K562 (cell line): ENCODE measurements at regions not wholly inside any gene's neighbourhood (a gene's known extent, or its start where the extent isn't known, plus 50 kb on each side); places are given as distances from the start of the nearest gene placed in this dataset.

Experiments used
- ATAC-seq: fragments of 200-7000 bp; cut with Tn5 transposase; 3 replicates; pipeline ENCODE4 v1.9.1; 2020; ENCODE audit warnings: moderate library complexity
- BruUV-seq: library from RNA; stranded (reverse); fragments of 400-500 nt; replicated peaks from 2 replicates; lab custom pipeline; 2021; lab: Mats Ljungman, UMichigan
- CTCF ChIA-PET: fragments of 300-600 bp; formaldehyde crosslinking; extraction: SDS; loops from one replicate; lab custom pipeline; 2021; ENCODE audit warnings: low intra/inter-chr PET ratio; lab: Yijun Ruan, JAX
- POLR2A ChIA-PET: fragments of 300-600, 350-650 bp; sonication (Branson Sonifier 250); formaldehyde crosslinking; extraction: SDS; loops from one replicate; lab custom pipeline; 2021; ENCODE audit warnings: antibody characterized with exemption, inconsistent platforms; lab: Yijun Ruan, JAX
- DNase-seq, 4 experiments: peaks; one replicate each; pipeline versions ENCODE4 v3.0.0 to v3.0.0-alpha.2; 2011 to 2018; ENCODE audit warnings: low spot score in 3 of 4, mixed read lengths in 3 of 4; ENCODE audit errors: extremely low read depth in 1 of 4
- FAIRE-seq: peaks from 2 replicates; lab custom pipeline; 2011; peaks lifted over from hg19 to GRCh38; lab: Jason Lieb, UNC
- H2AFZ ChIP-seq: 2 replicates; pipeline ENCODE4 v1.6.0; 2011; ENCODE audit warnings: low read depth, low read length, control low read depth, inconsistent platforms
- H3K27ac ChIP-seq: fragments of 200-600 bp; 3 replicates; pipeline ENCODE4 v1.8.0; 2011; ENCODE audit warnings: low read depth, mild to moderate bottlenecking, control low read depth, inconsistent platforms, low read length, moderate library complexity, mixed read lengths; ENCODE audit errors: extremely low read depth
- H3K27me3 ChIP-seq, 2 experiments: fragments of 300-600 bp in 1 of 2; 2 replicates in 1 of 2; 3 replicates in 1 of 2; pipeline versions ENCODE4 v1.6.0 to v1.8.0; 2011; ENCODE audit warnings: inconsistent platforms in 2 of 2, low read length in 2 of 2, mild to moderate bottlenecking in 1 of 2, mixed read lengths in 1 of 2, moderate library complexity in 1 of 2; ENCODE audit not compliant: control insufficient read depth in 2 of 2, insufficient read depth in 2 of 2
- H3K36me3 ChIP-seq: fragments of 300-600 bp; 3 replicates; pipeline ENCODE4 v1.8.0; 2011; ENCODE audit warnings: mild to moderate bottlenecking, low read length, inconsistent platforms; ENCODE audit not compliant: control insufficient read depth, insufficient read depth
- H3K4me1 ChIP-seq, 2 experiments: fragments of 200-600 bp in 1 of 2; replicated peaks in 1 of 2; 2 replicates in 1 of 2; 3 replicates in 1 of 2; pipeline versions ENCODE4 v1.5.1 to v1.8.0; 2011; ENCODE audit warnings: inconsistent platforms in 2 of 2, low read length in 2 of 2, mild to moderate bottlenecking in 1 of 2, mixed read lengths in 1 of 2, moderate library complexity in 1 of 2; ENCODE audit not compliant: control insufficient read depth in 2 of 2, insufficient read depth in 2 of 2
- H3K4me2 ChIP-seq: 2 replicates; pipeline ENCODE4 v1.6.1; 2011; ENCODE audit warnings: low read length, control low read depth, inconsistent platforms, mixed read lengths; ENCODE audit not compliant: insufficient read depth
- H3K4me3 ChIP-seq: fragments of 200-600 bp; sonication (generic), shearing (Covaris generic); 2 replicates; pipeline ENCODE4 v1.5.1; 2016; ENCODE audit warnings: control low read depth, inconsistent platforms
- H3K79me2 ChIP-seq: fragments of 200-600 bp; 3 replicates; pipeline ENCODE4 v1.8.0; 2011; ENCODE audit warnings: low read length, inconsistent platforms; ENCODE audit not compliant: control insufficient read depth, insufficient read depth
- H3K9ac ChIP-seq, 2 experiments: 2 replicates each; pipeline versions ENCODE4 v1.6.0 to v1.6.1; 2011; ENCODE audit warnings: low read depth in 2 of 2, low read length in 2 of 2, control low read depth in 1 of 2, inconsistent platforms in 1 of 2, mild to moderate bottlenecking in 1 of 2, mixed read lengths in 1 of 2; ENCODE audit not compliant: insufficient read depth in 1 of 2
- H3K9me1 ChIP-seq: one replicate; pipeline ENCODE4 v1.6.0; 2011; ENCODE audit warnings: inconsistent platforms, mild to moderate bottlenecking, low read length, moderate library complexity; ENCODE audit not compliant: control insufficient read depth, insufficient read depth
- H3K9me3 ChIP-seq: replicated peaks from 2 replicates; pipeline ENCODE4 v1.5.1; 2011; ENCODE audit warnings: low read depth, low read length, inconsistent platforms; ENCODE audit not compliant: control insufficient read depth, insufficient read depth
- H4K20me1 ChIP-seq: replicated peaks from 2 replicates; pipeline ENCODE4 v1.6.1; 2011; ENCODE audit warnings: low read length, inconsistent platforms, mixed read lengths; ENCODE audit not compliant: control insufficient read depth, insufficient read depth
- ETS2 ChIP-seq: IDR thresholded peaks from 2 replicates; pipeline ENCODE4 v1.6.1; 2016; ENCODE audit warnings: borderline replicate concordance, missing genetic modification characterization, mild to moderate bottlenecking, moderate library complexity, missing compliant biosample characterization; ENCODE audit not compliant: poor library complexity, severe bottlenecking
- EWSR1 ChIP-seq: fragments of 450-650 bp; IDR thresholded peaks from 2 replicates; pipeline ENCODE4 v1.6.1; 2018; ENCODE audit warnings: borderline replicate concordance, mild to moderate bottlenecking, low read depth, moderate library complexity; ENCODE audit not compliant: partially characterized antibody
- GMEB1 ChIP-seq: fragments of 250-450 bp; sonication (Bioruptor Pico); IDR thresholded peaks from 2 replicates; pipeline ENCODE4 v1.4.0; 2020; ENCODE audit warnings: mild to moderate bottlenecking
- POLR3A ChIP-seq: IDR thresholded peaks from 2 replicates; pipeline ENCODE4 v1.6.1; 2011; ENCODE audit warnings: borderline replicate concordance, mild to moderate bottlenecking, moderate library complexity; ENCODE audit not compliant: insufficient read length, insufficient read depth; ENCODE audit errors: extremely low read depth
- PRMT5 ChIP-seq: sonication (generic); formaldehyde crosslinking; IDR thresholded peaks from 2 replicates; pipeline ENCODE4 v1.5.0; 2020; ENCODE audit warnings: missing genetic modification reagents
- RFX7 ChIP-seq: fragments of 250-450 bp; sonication (Bioruptor Pico); IDR thresholded peaks from 2 replicates; pipeline ENCODE4 v1.5.1; 2021; ENCODE audit warnings: mild to moderate bottlenecking
- ZBTB8A ChIP-seq: fragments of 450-650 bp; IDR thresholded peaks from 2 replicates; pipeline ENCODE4 v1.6.1; 2018; ENCODE audit warnings: mild to moderate bottlenecking, moderate library complexity; ENCODE audit not compliant: partially characterized antibody
- ZNF316 ChIP-seq: fragments of 450-650 bp; IDR thresholded peaks from 2 replicates; pipeline ENCODE4 v1.6.1; 2016
- ZNF696 ChIP-seq: fragments of 250-450 bp; sonication (Bioruptor Pico); conservative IDR thresholded peaks from 2 replicates; pipeline ENCODE4 v1.4.0; 2020; ENCODE audit warnings: mild to moderate bottlenecking, moderate library complexity
- ZNF766 ChIP-seq: fragments of 200-800 bp; sonication (Bioruptor generic); conservative IDR thresholded peaks from 2 replicates; pipeline ENCODE4 v1.6.1; 2016; ENCODE audit warnings: missing genetic modification characterization, missing compliant biosample characterization
- ZSCAN29 ChIP-seq: fragments of 450-650 bp; IDR thresholded peaks from 2 replicates; pipeline ENCODE4 v1.6.1; 2017
- WGBS: fragments of 100-300 bp; shearing (Covaris generic); methylation state at CpG from one replicate; pipeline ENCODE4 v1.1.6; 2016; ENCODE audit warnings: low coverage, mixed read lengths; ENCODE audit not compliant: insufficient coverage; ENCODE audit errors: missing lambda C conversion rate; 5-methylcytosine and 5-hydroxymethylcytosine counted together
- in situ Hi-C: fragments of 300-500 bp; cut with MboI; formaldehyde crosslinking; loops from 4 replicates; pipeline ENCODE4 v1.15.0; 2018; ENCODE audit warnings: inconsistent platforms, mixed read lengths
- intact Hi-C: fragments of 100-400 bp; cut with micrococcal nuclease; formaldehyde crosslinking; loops from 2 replicates; pipeline ENCODE4 v1.14.2; 2022
- TF ChIP-seq, protein P1 (sequence below): sonication (generic); formaldehyde crosslinking; IDR thresholded peaks from 2 replicates; pipeline ENCODE4 v1.8.0; 2023; ENCODE audit warnings: mild to moderate bottlenecking, missing genetic modification reagents
- TF ChIP-seq, protein P2 (sequence below): fragments of 250-450 bp; sonication (Bioruptor Pico); IDR thresholded peaks from 2 replicates; pipeline ENCODE4 v1.9.0; 2021; ENCODE audit warnings: mild to moderate bottlenecking

DNA sequence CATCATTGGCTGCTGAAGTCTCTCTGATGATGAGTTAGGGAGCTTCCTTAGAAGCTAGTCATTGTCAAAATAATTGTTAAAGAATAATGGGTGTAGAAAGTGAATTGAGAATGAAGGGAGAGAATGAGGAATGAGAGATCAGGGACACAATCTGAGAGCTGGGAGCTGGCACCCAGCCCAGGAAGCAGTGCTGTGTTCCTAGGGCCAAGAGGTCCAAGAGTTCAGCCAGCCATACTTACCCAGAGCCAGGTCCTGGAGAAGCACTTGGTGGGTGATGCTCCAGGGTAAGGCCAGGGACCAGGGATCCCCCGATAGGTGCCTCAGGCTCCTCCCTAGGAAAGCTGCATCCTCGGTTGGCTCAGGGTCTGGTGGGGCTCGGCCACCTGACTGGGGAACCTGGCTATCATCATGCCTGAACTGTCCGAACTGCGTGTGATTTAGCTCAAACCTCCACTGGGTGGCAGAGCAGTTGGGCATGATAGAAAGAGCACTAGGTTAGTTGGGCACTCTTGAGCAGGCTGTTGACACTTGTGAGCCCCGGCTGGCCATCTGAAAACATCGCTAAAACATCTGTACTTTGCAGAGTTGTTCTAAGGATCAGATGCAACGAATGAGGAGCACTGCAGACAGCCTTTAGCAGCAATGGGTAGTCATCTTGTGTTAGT lies 123.9 kb upstream of the NCAM1 start:
- FAIRE-seq: no peak

More for the DNA sequence above, 123.9 kb upstream of the NCAM1 start:
- no peak for ATAC-seq
- TF ChIP-seq POLR3A (no peak), RFX7 (CRISPR knock-in tag) (no peak), ZNF766 (CRISPR knock-in tag) (no peak), EWSR1 (no peak), GMEB1 (CRISPR knock-in tag) (no peak), ETS2 (tag) (no peak), ZNF316 (no peak), ZNF696 (CRISPR knock-in tag) (no peak), ZSCAN29 (no peak), PRMT5 (CRISPR knock-in tag) (no peak), ZBTB8A (no peak)
- TF ChIP-seq, protein P1, sequence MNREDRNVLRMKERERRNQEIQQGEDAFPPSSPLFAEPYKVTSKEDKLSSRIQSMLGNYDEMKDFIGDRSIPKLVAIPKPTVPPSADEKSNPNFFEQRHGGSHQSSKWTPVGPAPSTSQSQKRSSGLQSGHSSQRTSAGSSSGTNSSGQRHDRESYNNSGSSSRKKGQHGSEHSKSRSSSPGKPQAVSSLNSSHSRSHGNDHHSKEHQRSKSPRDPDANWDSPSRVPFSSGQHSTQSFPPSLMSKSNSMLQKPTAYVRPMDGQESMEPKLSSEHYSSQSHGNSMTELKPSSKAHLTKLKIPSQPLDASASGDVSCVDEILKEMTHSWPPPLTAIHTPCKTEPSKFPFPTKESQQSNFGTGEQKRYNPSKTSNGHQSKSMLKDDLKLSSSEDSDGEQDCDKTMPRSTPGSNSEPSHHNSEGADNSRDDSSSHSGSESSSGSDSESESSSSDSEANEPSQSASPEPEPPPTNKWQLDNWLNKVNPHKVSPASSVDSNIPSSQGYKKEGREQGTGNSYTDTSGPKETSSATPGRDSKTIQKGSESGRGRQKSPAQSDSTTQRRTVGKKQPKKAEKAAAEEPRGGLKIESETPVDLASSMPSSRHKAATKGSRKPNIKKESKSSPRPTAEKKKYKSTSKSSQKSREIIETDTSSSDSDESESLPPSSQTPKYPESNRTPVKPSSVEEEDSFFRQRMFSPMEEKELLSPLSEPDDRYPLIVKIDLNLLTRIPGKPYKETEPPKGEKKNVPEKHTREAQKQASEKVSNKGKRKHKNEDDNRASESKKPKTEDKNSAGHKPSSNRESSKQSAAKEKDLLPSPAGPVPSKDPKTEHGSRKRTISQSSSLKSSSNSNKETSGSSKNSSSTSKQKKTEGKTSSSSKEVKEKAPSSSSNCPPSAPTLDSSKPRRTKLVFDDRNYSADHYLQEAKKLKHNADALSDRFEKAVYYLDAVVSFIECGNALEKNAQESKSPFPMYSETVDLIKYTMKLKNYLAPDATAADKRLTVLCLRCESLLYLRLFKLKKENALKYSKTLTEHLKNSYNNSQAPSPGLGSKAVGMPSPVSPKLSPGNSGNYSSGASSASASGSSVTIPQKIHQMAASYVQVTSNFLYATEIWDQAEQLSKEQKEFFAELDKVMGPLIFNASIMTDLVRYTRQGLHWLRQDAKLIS (CRISPR knock-in tag): no peak
- TF ChIP-seq, protein P2, sequence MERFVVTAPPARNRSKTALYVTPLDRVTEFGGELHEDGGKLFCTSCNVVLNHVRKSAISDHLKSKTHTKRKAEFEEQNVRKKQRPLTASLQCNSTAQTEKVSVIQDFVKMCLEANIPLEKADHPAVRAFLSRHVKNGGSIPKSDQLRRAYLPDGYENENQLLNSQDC: no peak
- TF ChIP-seq, all 486 proteins: peak for 0
- Histone ChIP-seq H3K4me3 (no peak overlapping the region), H2AFZ (no peak overlapping the region), H3K36me3 (no peaks in the 10 kb centered on the region), H3K9ac (no peak overlapping the region), H3K4me1 (no peaks in the 10 kb centered on the region), H3K27ac (no peak overlapping the region), H3K27me3 (no peaks in the 10 kb centered on the region), H3K79me2 (no peaks in the 10 kb centered on the region), H3K9me3 (no peaks in the 10 kb centered on the region), H3K9me1 (no peaks in the 10 kb centered on the region), H3K4me2 (no peak overlapping the region), H4K20me1 (0 out of 2 replicates have a peak, but pooled peaks cover 3% of the 10 kb centered on the region)
- ChIA-PET POLR2A (interaction anchor here (0.9 kb wide), 1 partner anchor 28 kb away, joined by 3 read pairs; no protein-coding TSS in a partner anchor), CTCF (no interaction called here)
- in situ Hi-C loops: loop anchor here (10.0 kb wide), 1 partner anchor 1448 kb away; no protein-coding TSS in a partner anchor
- WGBS: under 1% methylated on average over 8 of the region's 8 CpGs
- intact Hi-C loops: no loop called here
- no peak for DNase-seq
- BruUV-seq: no TSS peak
